ENCODE measurements at regions not wholly inside any gene's neighbourhood (a gene's known extent, or its start where the extent isn't known, plus 50 kb on each side); places are given as distances from the start of the nearest gene placed in this dataset.

DNA sequence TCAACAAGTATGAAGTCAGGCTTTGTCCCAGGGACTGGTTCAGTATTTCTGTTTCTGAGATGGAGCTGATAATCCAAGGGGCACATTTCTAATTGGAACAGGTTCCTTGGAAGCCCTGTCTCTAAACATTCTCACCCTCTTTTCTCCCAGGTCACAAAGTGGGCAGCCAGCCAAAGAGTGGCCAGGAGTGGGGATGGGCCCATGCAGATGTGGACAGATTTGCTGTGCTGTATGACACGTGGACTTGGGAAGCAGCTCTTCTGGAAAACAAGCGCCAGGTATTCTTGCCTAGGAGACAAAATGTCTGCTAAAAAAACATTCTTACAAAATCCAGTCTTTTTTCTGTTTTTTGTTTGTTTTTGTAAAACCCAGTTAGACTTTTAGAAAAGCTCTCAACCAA is 140.2 kb downstream of the CD164 start:
- Histone ChIP-seq H3K4me3 (replicated peaks in 1 of 3; ENCODE audit: insufficient read depth in 1 of 3, low read depth in 1 of 3, low read length in 3 of 3) (no peak overlapping the region), H3K79me2 (ENCODE audit: control insufficient read depth, insufficient read depth, low read length) (no peaks in the 10 kb centered on the region), H3K27me3 (ENCODE audit: control insufficient read depth in 2 of 2, insufficient read depth in 2 of 2, low read length in 2 of 2) (no peaks in the 10 kb centered on the region), H3K9ac (replicated peaks; ENCODE audit: extremely low read depth, insufficient read depth, low read length) (no peak overlapping the region), H2AFZ (ENCODE audit: low read depth, low read length) (no peak overlapping the region), H3K9me3 (replicated peaks; ENCODE audit: control insufficient read depth, insufficient read depth, low read length) (no peaks in the 10 kb centered on the region), H3K4me1 (ENCODE audit: control insufficient read depth, extremely low read depth, insufficient read depth, low read length) (peaks cover 8% of the 10 kb centered on the region), H3K9me1 (replicated peaks; ENCODE audit: control insufficient read depth, extremely low read depth, insufficient read depth, low read length) (no peaks in the 10 kb centered on the region), H4K20me1 (replicated peaks; ENCODE audit: control insufficient read depth, extremely low read depth, insufficient read depth, low read length) (no peaks in the 10 kb centered on the region), H3K27ac (ENCODE audit: insufficient read depth, low read depth, low read length) (no peak overlapping the region), H3K4me2 (ENCODE audit: insufficient read depth, low read length) (no peak overlapping the region), H3K36me3 (ENCODE audit: control insufficient read depth in 2 of 2, extremely low read depth in 1 of 2, insufficient read depth in 2 of 2, low read length in 2 of 2) (no peaks in the 10 kb centered on the region)
- DNase-seq (ENCODE audit: low read depth, low spot score) (no peak), FAIRE-seq (no peak)
- ChIA-PET POLR2A (no interaction called here), CTCF (interaction anchor here (1.1 kb wide), 1 partner anchor 16 kb away, joined by 3 read pairs; no protein-coding TSS in a partner anchor)
- dilution Hi-C loops (cut with MboI; ENCODE audit: extremely low pct_ligation_motif_present, low sequenced_read_pairs) = no loop called here
- no TSS peak for BruUV-seq (replicated peaks)
- intact Hi-C loops (cut with micrococcal nuclease) = no loop called here
- TF ChIP-seq, protein P1, sequence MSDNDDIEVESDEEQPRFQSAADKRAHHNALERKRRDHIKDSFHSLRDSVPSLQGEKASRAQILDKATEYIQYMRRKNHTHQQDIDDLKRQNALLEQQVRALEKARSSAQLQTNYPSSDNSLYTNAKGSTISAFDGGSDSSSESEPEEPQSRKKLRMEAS (IDR thresholded peaks at IDR 0.05; ENCODE audit: insufficient read depth, insufficient read length) = no peak
- no peak for TF ChIP-seq EZH2 (IDR thresholded peaks at IDR 0.05; ENCODE audit: borderline replicate concordance, low read depth, low read length, severe bottlenecking)
- TF ChIP-seq JUN (IDR thresholded peaks at IDR 0.05; ENCODE audit: borderline replicate concordance, insufficient read depth, insufficient read length, low read depth) = no peak
- TF ChIP-seq MYC (IDR thresholded peaks at IDR 0.05; ENCODE audit: low read depth, low read length) = no peak
- TF ChIP-seq FOS (IDR thresholded peaks at IDR 0.05; ENCODE audit: borderline replicate concordance, insufficient read depth, low read length) = no peak
- no peak for TF ChIP-seq GATA2 (IDR thresholded peaks at IDR 0.05; ENCODE audit: insufficient read depth, insufficient read length, low read depth, low read length)
- TF ChIP-seq POLR2AphosphoS5 (IDR thresholded peaks at IDR 0.05; ENCODE audit: insufficient read depth, low read depth, low read length) = no peak
- TF ChIP-seq, protein P2, sequence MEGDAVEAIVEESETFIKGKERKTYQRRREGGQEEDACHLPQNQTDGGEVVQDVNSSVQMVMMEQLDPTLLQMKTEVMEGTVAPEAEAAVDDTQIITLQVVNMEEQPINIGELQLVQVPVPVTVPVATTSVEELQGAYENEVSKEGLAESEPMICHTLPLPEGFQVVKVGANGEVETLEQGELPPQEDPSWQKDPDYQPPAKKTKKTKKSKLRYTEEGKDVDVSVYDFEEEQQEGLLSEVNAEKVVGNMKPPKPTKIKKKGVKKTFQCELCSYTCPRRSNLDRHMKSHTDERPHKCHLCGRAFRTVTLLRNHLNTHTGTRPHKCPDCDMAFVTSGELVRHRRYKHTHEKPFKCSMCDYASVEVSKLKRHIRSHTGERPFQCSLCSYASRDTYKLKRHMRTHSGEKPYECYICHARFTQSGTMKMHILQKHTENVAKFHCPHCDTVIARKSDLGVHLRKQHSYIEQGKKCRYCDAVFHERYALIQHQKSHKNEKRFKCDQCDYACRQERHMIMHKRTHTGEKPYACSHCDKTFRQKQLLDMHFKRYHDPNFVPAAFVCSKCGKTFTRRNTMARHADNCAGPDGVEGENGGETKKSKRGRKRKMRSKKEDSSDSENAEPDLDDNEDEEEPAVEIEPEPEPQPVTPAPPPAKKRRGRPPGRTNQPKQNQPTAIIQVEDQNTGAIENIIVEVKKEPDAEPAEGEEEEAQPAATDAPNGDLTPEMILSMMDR (IDR thresholded peaks at IDR 0.05; ENCODE audit: extremely low read depth in 1 of 2, insufficient read depth in 1 of 2, low read depth in 1 of 2, low read length in 2 of 2) = no peak
- no peak for TF ChIP-seq POLR2A (IDR thresholded peaks at IDR 0.05; ENCODE audit: low read depth, low read length)
